HuH-7 (cell line): ENCODE measurements at regions not wholly inside any gene's neighbourhood (a gene's known extent, or its start where the extent isn't known, plus 50 kb on each side); places are given as distances from the start of the nearest gene placed in this dataset.

ENCODE experiments used
- DNase-seq: peaks from one replicate; pipeline ENCODE4 v3.0.0; 2011; ENCODE audit warnings: low spot score

- no peak for DNase-seq
Measured at GRCh38 chr2:13536941-13537340, 820.2 kb downstream of the TRIB2 start.

- no peak for DNase-seq
Measured at GRCh38 chr2:13537771-13538349, 821.1 kb downstream of the TRIB2 start.

- no peak for DNase-seq
Measured at GRCh38 chr2:13539296-13539695, 822.6 kb downstream of the TRIB2 start.

GRCh38 chr2:13542061-13542460 is 825.3 kb downstream of the TRIB2 start:
- no peak for DNase-seq

- no peak for DNase-seq
Measured at GRCh38 chr2:13542642-13543041, 825.9 kb downstream of the TRIB2 start.

- DNase-seq = no peak
Measured at GRCh38 chr2:13543550-13543949, 826.8 kb downstream of the TRIB2 start.

- no peak for DNase-seq
Measured at GRCh38 chr2:13545320-13545719, 828.6 kb downstream of the TRIB2 start.

GRCh38 chr2:13546131-13546530 is 829.4 kb downstream of the TRIB2 start:
- DNase-seq = no peak

- DNase-seq = no peak
Measured at GRCh38 chr2:13550285-13551231, 833.8 kb downstream of the TRIB2 start.

- DNase-seq = no peak
Measured at GRCh38 chr2:13558368-13558767, 841.6 kb downstream of the TRIB2 start.

- DNase-seq = no peak
Measured at GRCh38 chr2:13560322-13560721, 843.6 kb downstream of the TRIB2 start.

- DNase-seq = no peak
Measured at GRCh38 chr2:13572466-13572865, 855.7 kb downstream of the TRIB2 start.

- no peak for DNase-seq
Measured at GRCh38 chr2:13574831-13575230, 858.1 kb downstream of the TRIB2 start.

- no peak for DNase-seq
Measured at GRCh38 chr2:13576406-13577036, 859.8 kb downstream of the TRIB2 start.

GRCh38 chr2:13578547-13578946 is 861.8 kb downstream of the TRIB2 start:
- no peak for DNase-seq

- DNase-seq = no peak
Measured at GRCh38 chr2:13581471-13581870, 864.7 kb downstream of the TRIB2 start.

GRCh38 chr2:13583609-13584008 is 866.9 kb downstream of the TRIB2 start:
- DNase-seq = no peak

- no peak for DNase-seq
Measured at GRCh38 chr2:13584020-13584419, 867.3 kb downstream of the TRIB2 start.

GRCh38 chr2:13585732-13586131 is 869.0 kb downstream of the TRIB2 start:
- DNase-seq = no peak

GRCh38 chr2:13596233-13596632 is 879.5 kb downstream of the TRIB2 start:
- DNase-seq = no peak

GRCh38 chr2:13597176-13597575 is 880.4 kb downstream of the TRIB2 start:
- no peak for DNase-seq

GRCh38 chr2:13601506-13601905 is 884.8 kb downstream of the TRIB2 start:
- no peak for DNase-seq
